Thoracic aorta (tissue), 2 donors: ENCODE measurements at regions not wholly inside any gene's neighbourhood (a gene's known extent, or its start where the extent isn't known, plus 50 kb on each side); places are given as distances from the start of the nearest gene placed in this dataset.

Source experiments
- ATAC-seq: fragments of 150-250 bp; one replicate; pipeline ENCODE4 v1.8.0; 2017; ENCODE audit warnings: low read depth; ENCODE audit not compliant: insufficient number of reproducible peaks, low FRiP score
- DNase-seq: peaks from one replicate; pipeline ENCODE4 v3.0.0-alpha.2; 2020; ENCODE audit warnings: low spot score
- H3K27ac ChIP-seq, 2 donors: fragments of 200-600 bp; sonication (generic); 1 replicate in 1 of 2; 2 replicates in 1 of 2; pipeline ENCODE4 v1.5.1; 2016; ENCODE audit warnings: mild to moderate bottlenecking in 2 of 2, moderate library complexity in 2 of 2
- H3K27me3 ChIP-seq: fragments of 200-600 bp; sonication (generic); replicated peaks from 2 replicates; pipeline ENCODE4 v1.6.0; 2016; ENCODE audit warnings: mild to moderate bottlenecking; ENCODE audit not compliant: insufficient read depth
- H3K36me3 ChIP-seq: fragments of 200-600 bp; sonication (generic); one replicate; pipeline ENCODE4 v1.5.1; 2016
- H3K4me1 ChIP-seq, 2 donors: fragments of 200-600 bp; sonication (generic); 1 replicate in 1 of 2; 2 replicates in 1 of 2; pipeline versions ENCODE4 v1.5.1 to v1.6.0; 2016; ENCODE audit warnings: low read depth in 2 of 2, mild to moderate bottlenecking in 1 of 2; ENCODE audit not compliant: control insufficient read depth in 1 of 2
- H3K4me3 ChIP-seq: fragments of 200-600 bp; sonication (generic); 2 replicates; pipeline ENCODE4 v1.5.1; 2016; ENCODE audit warnings: mild to moderate bottlenecking
- H3K9me3 ChIP-seq: fragments of 200-600 bp; sonication (generic); 2 replicates; pipeline ENCODE4 v1.5.1; 2016
- TF ChIP-seq, protein P1 (sequence below): fragments of 200-600 bp; sonication (generic); IDR thresholded peaks from one replicate; pipeline ENCODE4 v1.5.1; 2019; ENCODE audit warnings: antibody characterized with exemption

DNA sequence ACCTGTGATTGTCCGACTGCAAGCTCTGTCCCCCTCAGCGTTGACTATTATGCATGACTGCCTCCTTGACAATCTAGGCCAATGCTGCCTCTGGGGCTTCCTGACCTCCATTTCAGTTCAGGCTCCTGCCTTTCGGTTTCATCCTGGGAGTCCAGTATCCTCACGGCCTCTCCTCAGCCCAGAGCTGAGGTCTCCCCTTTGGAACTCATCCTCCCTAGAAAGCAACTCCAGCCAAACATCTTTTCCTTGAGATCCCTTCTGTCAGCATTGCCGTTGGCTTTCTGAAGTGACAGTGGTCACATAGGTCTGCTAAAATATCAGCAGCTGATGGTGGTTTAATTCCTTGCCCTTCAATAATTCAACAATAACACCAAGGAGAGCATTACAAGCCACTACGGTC is 519.1 kb upstream of the NBEA start:
- Histone ChIP-seq H3K4me3 (no peak overlapping the region), H3K4me1 (no peaks in the 10 kb centered on the region), H3K27ac (no peak overlapping the region), H3K27me3 (no peaks in the 10 kb centered on the region), H3K36me3 (no peaks in the 10 kb centered on the region), H3K9me3 (no peaks in the 10 kb centered on the region)
- DNase-seq (no peak), ATAC-seq (no peak)
- TF ChIP-seq, protein P1, sequence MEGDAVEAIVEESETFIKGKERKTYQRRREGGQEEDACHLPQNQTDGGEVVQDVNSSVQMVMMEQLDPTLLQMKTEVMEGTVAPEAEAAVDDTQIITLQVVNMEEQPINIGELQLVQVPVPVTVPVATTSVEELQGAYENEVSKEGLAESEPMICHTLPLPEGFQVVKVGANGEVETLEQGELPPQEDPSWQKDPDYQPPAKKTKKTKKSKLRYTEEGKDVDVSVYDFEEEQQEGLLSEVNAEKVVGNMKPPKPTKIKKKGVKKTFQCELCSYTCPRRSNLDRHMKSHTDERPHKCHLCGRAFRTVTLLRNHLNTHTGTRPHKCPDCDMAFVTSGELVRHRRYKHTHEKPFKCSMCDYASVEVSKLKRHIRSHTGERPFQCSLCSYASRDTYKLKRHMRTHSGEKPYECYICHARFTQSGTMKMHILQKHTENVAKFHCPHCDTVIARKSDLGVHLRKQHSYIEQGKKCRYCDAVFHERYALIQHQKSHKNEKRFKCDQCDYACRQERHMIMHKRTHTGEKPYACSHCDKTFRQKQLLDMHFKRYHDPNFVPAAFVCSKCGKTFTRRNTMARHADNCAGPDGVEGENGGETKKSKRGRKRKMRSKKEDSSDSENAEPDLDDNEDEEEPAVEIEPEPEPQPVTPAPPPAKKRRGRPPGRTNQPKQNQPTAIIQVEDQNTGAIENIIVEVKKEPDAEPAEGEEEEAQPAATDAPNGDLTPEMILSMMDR, result no peak

DNA sequence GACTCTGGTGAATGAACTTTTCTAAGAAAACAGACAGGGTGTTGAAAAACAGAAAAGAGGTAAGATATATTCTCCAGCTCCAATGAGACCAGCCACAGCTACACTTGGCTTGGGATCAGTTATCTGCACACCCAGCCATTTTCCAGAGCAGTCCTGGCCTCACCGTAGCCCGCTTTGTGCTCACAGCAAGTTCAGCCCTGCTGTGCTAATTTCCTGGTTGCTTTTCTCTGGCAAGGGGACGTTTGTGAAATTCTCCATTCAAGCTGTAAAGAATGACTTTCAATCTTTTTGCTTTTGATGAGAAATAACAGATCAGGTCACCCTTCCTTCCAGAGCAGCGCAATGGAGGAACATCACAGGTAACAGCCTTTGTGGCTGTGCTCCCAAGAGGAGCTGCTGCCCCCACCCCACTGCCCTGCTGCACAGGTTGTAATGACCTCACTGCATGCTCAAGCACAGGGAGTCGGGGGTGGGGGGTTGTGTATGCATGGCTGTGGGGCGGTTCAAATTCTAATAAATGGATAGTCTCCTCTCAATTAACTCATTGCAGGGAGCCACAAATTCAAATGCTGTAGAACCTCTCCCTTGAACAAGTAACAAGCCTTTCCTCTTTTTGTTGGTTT is 516.6 kb upstream of the NBEA start:
- DNase-seq, result no peak
- TF ChIP-seq, protein P1, result no peak
- H3K27ac ChIP-seq, result no peak overlapping the region
- H3K27me3 ChIP-seq, result no peaks in the 10 kb centered on the region
- no peak for ATAC-seq
- no peaks in the 10 kb centered on the region for H3K36me3 ChIP-seq
- no peak overlapping the region for H3K4me3 ChIP-seq
- H3K4me1 ChIP-seq, result no peaks in the 10 kb centered on the region
- H3K9me3 ChIP-seq, result no peaks in the 10 kb centered on the region

DNA sequence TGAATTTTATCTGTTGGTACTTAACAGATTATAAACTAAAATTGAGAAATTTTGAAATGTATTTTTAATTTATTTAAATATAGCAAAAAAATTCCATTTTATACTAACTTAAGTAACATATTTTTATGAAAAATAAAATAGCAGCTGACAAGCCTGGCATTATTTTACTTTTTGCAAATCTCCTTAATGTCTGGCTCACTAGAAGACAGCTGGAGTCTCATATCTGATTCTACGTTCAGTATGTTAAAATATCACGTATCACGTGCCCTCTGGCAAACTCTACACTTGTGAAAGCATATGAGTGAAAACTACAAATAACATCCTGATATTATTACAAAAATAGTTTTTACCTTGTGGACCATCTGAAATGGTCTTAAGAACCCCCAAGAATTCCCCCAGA is 513.2 kb upstream of the NBEA start:
- Histone ChIP-seq H3K36me3 (no peaks in the 10 kb centered on the region), H3K9me3 (no peaks in the 10 kb centered on the region), H3K4me3 (no peak overlapping the region), H3K4me1 (no peaks in the 10 kb centered on the region), H3K27me3 (no peaks in the 10 kb centered on the region), H3K27ac (no peak overlapping the region)
- ATAC-seq (no peak), DNase-seq (no peak)
- TF ChIP-seq, protein P1, result no peak

DNA sequence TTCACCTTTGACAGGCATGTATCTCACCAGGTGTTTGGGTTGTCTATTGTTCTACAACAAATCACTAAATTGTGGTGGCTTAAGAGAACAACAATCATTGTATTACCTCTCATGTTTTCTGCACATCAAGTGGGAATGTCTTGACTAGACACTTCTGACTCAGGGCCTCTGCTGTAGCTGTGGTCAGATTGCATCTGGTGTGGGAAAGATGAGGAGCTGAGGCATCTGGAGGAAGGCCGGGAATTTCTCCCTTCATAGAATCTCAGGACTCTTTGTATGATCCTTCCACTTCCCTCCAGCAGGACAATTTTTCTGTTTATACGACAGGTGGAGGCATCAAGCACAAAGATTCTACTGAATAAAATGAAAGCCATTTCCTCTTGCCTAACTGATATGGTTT is 511.8 kb upstream of the NBEA start:
- TF ChIP-seq, protein P1, result no peak
- ATAC-seq, result no peak

DNA sequence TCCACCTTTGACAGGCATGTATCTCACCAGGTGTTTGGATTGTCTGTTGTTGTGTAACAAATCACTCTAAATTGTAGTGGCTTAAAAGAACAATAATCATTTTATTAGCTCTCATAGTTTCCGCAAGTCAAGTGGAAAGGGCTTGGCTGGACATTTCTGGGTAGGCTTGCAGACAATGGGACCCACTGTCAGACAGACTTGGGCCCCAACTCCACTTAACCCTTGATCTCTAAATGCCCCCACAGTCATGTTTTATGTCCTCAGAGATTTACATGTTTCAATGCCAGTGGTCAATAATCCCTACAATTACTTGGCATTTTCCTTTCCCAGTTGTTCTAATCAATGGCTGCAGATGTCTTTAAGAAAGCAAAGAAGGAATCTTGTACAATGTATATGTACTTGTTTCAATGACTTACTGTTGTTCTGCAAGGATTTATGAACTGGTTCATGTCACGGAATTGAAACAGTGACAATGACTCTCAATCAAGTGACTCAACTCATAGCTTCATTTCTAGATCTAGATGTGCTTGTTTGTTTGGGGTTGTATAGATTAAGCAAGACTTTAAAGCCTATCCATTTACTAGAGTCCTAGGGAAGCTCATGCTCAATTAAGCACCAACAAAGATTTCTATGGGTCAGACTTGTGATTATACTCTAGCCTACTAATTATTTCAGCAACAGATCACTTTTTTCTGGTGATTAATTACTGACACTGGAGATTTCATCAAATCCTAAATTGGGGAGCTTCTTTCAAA is 510.1 kb upstream of the NBEA start:
- H3K4me1 ChIP-seq, result no peaks in the 10 kb centered on the region
- no peaks in the 10 kb centered on the region for H3K9me3 ChIP-seq
- no peak overlapping the region for H3K4me3 ChIP-seq
- H3K27ac ChIP-seq, result no peak overlapping the region
- ATAC-seq (no peak), DNase-seq (no peak)
- TF ChIP-seq, protein P1, result no peak
- no peaks in the 10 kb centered on the region for H3K36me3 ChIP-seq
- no peaks in the 10 kb centered on the region for H3K27me3 ChIP-seq

More for the DNA sequence above, 511.8 kb upstream of the NBEA start:
- no peak for DNase-seq
- Histone ChIP-seq H3K27ac (no peak overlapping the region), H3K9me3 (no peaks in the 10 kb centered on the region), H3K4me1 (no peaks in the 10 kb centered on the region), H3K4me3 (no peak overlapping the region), H3K36me3 (no peaks in the 10 kb centered on the region), H3K27me3 (no peaks in the 10 kb centered on the region)
